ENCODE measurements at regions not wholly inside any gene's neighbourhood (a gene's known extent, or its start where the extent isn't known, plus 50 kb on each side); places are given as distances from the start of the nearest gene placed in this dataset.

DNA sequence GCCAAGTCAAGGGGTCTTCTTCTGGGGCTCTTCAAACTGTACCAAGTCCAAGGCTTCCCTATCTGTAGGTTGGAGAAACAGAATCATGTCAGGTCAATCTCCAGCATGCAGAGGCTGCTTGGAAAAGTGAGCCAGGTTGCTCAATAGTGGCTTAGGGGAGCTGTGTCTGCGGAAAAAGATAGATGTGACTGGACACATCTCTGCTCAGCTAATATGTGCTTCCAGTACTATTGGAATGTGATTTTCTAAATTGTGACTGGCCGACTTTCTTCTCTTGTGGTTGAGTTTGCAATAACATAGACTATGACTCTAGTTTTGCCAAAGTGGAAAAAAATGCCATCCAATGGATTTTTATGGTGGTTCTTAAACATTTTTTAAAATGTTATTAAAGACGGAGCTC is 136.7 kb downstream of the BOD1 start:
- TF ChIP-seq HDGF (IDR thresholded peaks at IDR 0.05; ENCODE audit: borderline replicate concordance) (no peak), ELF4 (IDR thresholded peaks at IDR 0.05) (no peak), ZNF384 (IDR thresholded peaks at IDR 0.05) (no peak), L3MBTL2 (conservative IDR thresholded peaks at IDR 0.05) (no peak), SUZ12 (IDR thresholded peaks at IDR 0.05) (no peak), FOXK2 (IDR thresholded peaks at IDR 0.05) (no peak), BHLHE40 (IDR thresholded peaks at IDR 0.05; ENCODE audit: borderline replicate concordance) (no peak), ARNT (IDR thresholded peaks at IDR 0.05) (no peak), TARDBP (IDR thresholded peaks at IDR 0.05) (no peak), FOXM1 (IDR thresholded peaks at IDR 0.05; ENCODE audit: borderline replicate concordance) (no peak), SP1 (IDR thresholded peaks at IDR 0.05) (no peak), NFRKB (IDR thresholded peaks at IDR 0.05) (no peak)

Data from HEK293T (cell line).